CD14-positive monocyte (primary cell): ENCODE measurements at regions not wholly inside any gene's neighbourhood (a gene's known extent, or its start where the extent isn't known, plus 50 kb on each side); places are given as distances from the start of the nearest gene placed in this dataset.
"Not testable (repeated sequence)": the region's sequence is repeated elsewhere in the genome, so short reads cannot be mapped to it uniquely, and the experiment has no call there.

Experiments used
- DNase-seq, 3 donors: peaks; one replicate each; pipeline ENCODE4 v3.0.0-alpha.2; 2011 to 2022
- H2AFZ ChIP-seq: 2 replicates; pipeline ENCODE4 v1.6.0; 2012; ENCODE audit warnings: mild to moderate bottlenecking, low read depth, low read length, inconsistent platforms; ENCODE audit not compliant: insufficient read depth, poor library complexity, severe bottlenecking
- H3K27ac ChIP-seq, 2 donors: 1 replicate in 1 of 2; 2 replicates in 1 of 2; pipeline ENCODE4 v1.5.1; 2012 to 2013; ENCODE audit warnings: low read length in 2 of 2, control low read depth in 1 of 2, inconsistent platforms in 1 of 2, low read depth in 1 of 2, mild to moderate bottlenecking in 1 of 2
- H3K27me3 ChIP-seq, 2 donors: one replicate each; pipeline versions ENCODE4 v1.6.0 to v1.6.1; 2011 to 2013; ENCODE audit warnings: low read length in 2 of 2; ENCODE audit not compliant: control insufficient read depth in 2 of 2, insufficient read depth in 2 of 2
- H3K36me3 ChIP-seq, 2 donors: replicated peaks in 1 of 2; 1 replicate in 1 of 2; 2 replicates in 1 of 2; pipeline versions ENCODE4 v1.5.1 to v1.6.1; 2012 to 2013; ENCODE audit warnings: low read length in 2 of 2, control low read depth in 1 of 2, inconsistent platforms in 1 of 2, mild to moderate bottlenecking in 1 of 2; ENCODE audit not compliant: insufficient read depth in 2 of 2, control insufficient read depth in 1 of 2
- H3K4me1 ChIP-seq, 2 donors: 1 replicate in 1 of 2; 2 replicates in 1 of 2; pipeline versions ENCODE4 v1.5.1 to v1.6.1; 2012 to 2013; ENCODE audit warnings: low read length in 2 of 2, control low read depth in 1 of 2, inconsistent platforms in 1 of 2, mild to moderate bottlenecking in 1 of 2, moderate library complexity in 1 of 2; ENCODE audit not compliant: insufficient read depth in 2 of 2, control insufficient read depth in 1 of 2
- H3K4me2 ChIP-seq: replicated peaks from 2 replicates; pipeline ENCODE3; 2012; ENCODE audit warnings: low read length, moderate library complexity, mild to moderate bottlenecking; ENCODE audit not compliant: poor library complexity, severe bottlenecking; ENCODE audit errors: extremely low read depth
- H3K4me3 ChIP-seq, 3 experiments: fragments of 200-600 bp in 1 of 3; sonication (generic) in 1 of 3; replicated peaks in 1 of 3; 1 replicate in 2 of 3; 2 replicates in 1 of 3; pipeline ENCODE4 v1.5.1; 2011 to 2013; ENCODE audit warnings: low read length in 3 of 3, mild to moderate bottlenecking in 3 of 3, control low read depth in 2 of 3, low read depth in 2 of 3, inconsistent platforms in 1 of 3, moderate library complexity in 1 of 3
- H3K79me2 ChIP-seq: 2 replicates; pipeline ENCODE4 v1.6.0; 2012; ENCODE audit warnings: mild to moderate bottlenecking, control low read depth, inconsistent platforms, low read length, moderate library complexity; ENCODE audit not compliant: insufficient read depth
- H3K9ac ChIP-seq: 2 replicates; pipeline ENCODE4 v1.6.0; 2017; ENCODE audit warnings: low read length, mild to moderate bottlenecking; ENCODE audit not compliant: insufficient read depth, poor library complexity, severe bottlenecking
- H3K9me3 ChIP-seq, 2 donors: replicated peaks in 1 of 2; 1 replicate in 1 of 2; 2 replicates in 1 of 2; pipeline versions ENCODE4 v1.5.1 to v1.6.1; 2012 to 2013; ENCODE audit warnings: low read length in 2 of 2, control low read depth in 1 of 2; ENCODE audit not compliant: control insufficient read depth in 1 of 2, insufficient read depth in 1 of 2
- H4K20me1 ChIP-seq: 2 replicates; pipeline ENCODE4 v1.6.0; 2012; ENCODE audit warnings: mild to moderate bottlenecking, low read length, control low read depth, moderate library complexity; ENCODE audit not compliant: insufficient read depth
- H3K27ac Mint-ChIP-seq, 7 donors: one replicate each; pipeline ENCODE4 v1.8.0; 2020; ENCODE audit warnings: mild to moderate bottlenecking in 7 of 7, mixed read lengths in 7 of 7, moderate library complexity in 6 of 7, inconsistent platforms in 2 of 7
- H3K27me3 Mint-ChIP-seq, 3 donors: one replicate each; pipeline ENCODE4 v1.8.0; 2021 to 2022; ENCODE audit warnings: low read depth in 3 of 3, mild to moderate bottlenecking in 3 of 3, mixed read lengths in 3 of 3, moderate library complexity in 3 of 3, inconsistent platforms in 1 of 3
- H3K36me3 Mint-ChIP-seq, 2 donors: one replicate each; pipeline ENCODE4 v1.8.0; 2020; ENCODE audit warnings: mixed read lengths in 2 of 2, inconsistent platforms in 1 of 2, mild to moderate bottlenecking in 1 of 2
- H3K4me1 Mint-ChIP-seq: one replicate; pipeline ENCODE4 v1.8.0; 2020; ENCODE audit warnings: mild to moderate bottlenecking, mixed read lengths
- H3K4me3 Mint-ChIP-seq, 2 donors: one replicate each; pipeline ENCODE4 v1.8.0; 2020; ENCODE audit warnings: mild to moderate bottlenecking in 2 of 2, mixed read lengths in 2 of 2, moderate library complexity in 1 of 2
- H3K9me3 Mint-ChIP-seq, 7 donors: one replicate each; pipeline ENCODE4 v1.8.0; 2020 to 2022; ENCODE audit warnings: mixed read lengths in 7 of 7, mild to moderate bottlenecking in 6 of 7, moderate library complexity in 6 of 7, inconsistent platforms in 2 of 7
- WGBS: methylation state at CpG from one replicate; pipeline ENCODE4 v1.1.5; 2013; ENCODE audit warnings: missing lambda C conversion rate; ENCODE audit not compliant: insufficient coverage; 5-methylcytosine and 5-hydroxymethylcytosine counted together
- intact Hi-C, 2 donors: fragments of 100-400 bp; cut with micrococcal nuclease; formaldehyde crosslinking; loops; one replicate each; pipeline versions ENCODE4 v1.15.0 to v1.15.1; 2023

GRCh38 chr1:144076646-144077045 is 104.9 kb upstream of the FAM72C start:
- H3K4me1 ChIP-seq, H3K9me3 Mint-ChIP-seq, intact Hi-C loops, H3K79me2 ChIP-seq, H3K4me1 Mint-ChIP-seq, H3K36me3 ChIP-seq, H3K9me3 ChIP-seq, H3K27me3 ChIP-seq, DNase-seq, H3K27ac ChIP-seq, H3K4me2 ChIP-seq, H3K27ac Mint-ChIP-seq, H3K9ac ChIP-seq, H4K20me1 ChIP-seq, H2AFZ ChIP-seq, H3K36me3 Mint-ChIP-seq: not testable (repeated sequence)
- peak overlapping the region in 1 of 2 donors; percentile 54 for H3K4me3 Mint-ChIP-seq
- peak overlapping the region in 1 of 3 experiments; percentile 61 for H3K4me3 ChIP-seq
- peaks cover 5 to 12% (median 8%) of the 10 kb centered on the region in 3 donors for H3K27me3 Mint-ChIP-seq
- WGBS: under 1% methylated on average over 33 of the region's 53 CpGs

- H3K27ac ChIP-seq, H3K9me3 Mint-ChIP-seq, H3K4me1 ChIP-seq, H3K4me3 Mint-ChIP-seq, H3K4me3 ChIP-seq, intact Hi-C loops, H2AFZ ChIP-seq, H3K27me3 Mint-ChIP-seq, H3K36me3 Mint-ChIP-seq, H3K27ac Mint-ChIP-seq, H3K27me3 ChIP-seq, H3K9me3 ChIP-seq, H4K20me1 ChIP-seq, H3K4me1 Mint-ChIP-seq, H3K36me3 ChIP-seq, H3K79me2 ChIP-seq, H3K9ac ChIP-seq, H3K4me2 ChIP-seq, DNase-seq: not testable (repeated sequence)
- WGBS: no CpG with 5 or more reads among the region's 3 CpGs
These were observed 98.7 kb upstream of the FAM72C start for GRCh38 chr1:144070394-144071053.

DNA sequence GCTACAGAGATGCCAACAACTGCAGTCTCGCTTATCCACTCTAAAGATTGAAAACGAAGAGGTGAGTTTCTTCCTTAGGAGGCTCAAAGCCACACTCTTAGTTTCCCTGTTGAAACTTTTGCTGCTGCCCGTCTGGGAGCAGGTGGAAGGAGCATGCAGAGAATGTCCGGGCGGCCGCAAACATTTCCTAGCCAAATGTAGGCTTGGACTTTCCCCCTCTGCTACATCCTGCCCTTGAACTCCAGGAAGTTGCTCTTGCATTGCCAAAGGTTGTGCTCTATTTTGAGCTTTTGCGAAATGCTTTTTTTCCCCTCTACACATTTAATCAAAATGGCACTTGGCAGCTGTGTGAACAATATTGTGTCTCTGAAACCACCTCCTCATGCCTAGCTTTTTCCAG is 95.3 kb upstream of the FAM72C start:
- H3K4me3 ChIP-seq, H3K27ac Mint-ChIP-seq, H3K36me3 Mint-ChIP-seq, H3K27me3 Mint-ChIP-seq, H3K36me3 ChIP-seq, H3K9ac ChIP-seq, H3K9me3 Mint-ChIP-seq, H3K4me1 ChIP-seq, H4K20me1 ChIP-seq, H3K4me2 ChIP-seq, DNase-seq, H3K79me2 ChIP-seq, H2AFZ ChIP-seq, H3K4me3 Mint-ChIP-seq, H3K27ac ChIP-seq, H3K4me1 Mint-ChIP-seq, H3K9me3 ChIP-seq, H3K27me3 ChIP-seq, intact Hi-C loops: not testable (repeated sequence)
- WGBS: no CpG with 5 or more reads among the region's 7 CpGs

DNA sequence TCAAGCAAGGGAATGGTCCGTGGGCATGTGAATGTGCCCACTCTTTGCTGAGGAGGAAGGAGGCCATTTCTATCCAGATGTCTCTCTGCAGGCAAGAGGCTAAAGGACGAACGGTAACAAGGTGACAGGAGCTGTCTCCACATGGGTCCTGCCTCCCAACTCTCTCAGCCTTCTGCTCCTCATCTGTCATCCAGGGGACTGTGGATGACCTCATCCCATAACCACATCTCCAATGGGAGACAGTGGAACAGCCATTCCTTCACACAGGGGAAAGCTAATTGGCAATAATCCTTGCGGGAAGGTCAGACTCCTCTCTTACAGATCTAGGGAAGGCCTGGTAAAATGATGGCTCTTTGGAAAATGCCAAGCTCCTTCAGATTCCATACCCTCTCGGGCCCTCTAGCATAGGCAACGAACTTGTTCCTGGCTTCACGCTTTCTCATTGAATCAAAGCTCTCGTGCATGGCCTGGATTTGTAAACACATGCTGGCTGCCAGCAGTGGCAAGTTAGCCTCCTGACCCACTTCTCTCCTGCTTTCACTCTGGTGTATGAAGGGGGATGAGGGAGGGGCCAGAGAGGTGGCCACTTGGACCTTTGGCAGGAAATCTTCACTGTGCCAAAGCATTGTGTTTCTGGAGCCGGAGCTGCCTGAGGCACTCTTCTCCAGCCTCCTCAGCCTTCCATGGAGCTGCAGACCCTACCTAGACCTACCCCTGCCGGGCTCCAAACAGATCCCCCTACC is 94.5 kb upstream of the FAM72C start:
- H3K79me2 ChIP-seq, H3K4me1 ChIP-seq, H3K36me3 Mint-ChIP-seq, H3K4me1 Mint-ChIP-seq, H3K27me3 Mint-ChIP-seq, H3K27me3 ChIP-seq, H3K9me3 ChIP-seq, H3K4me2 ChIP-seq, H2AFZ ChIP-seq, H3K9me3 Mint-ChIP-seq, DNase-seq, H3K4me3 Mint-ChIP-seq, H3K27ac Mint-ChIP-seq, H3K9ac ChIP-seq, H3K36me3 ChIP-seq, H3K27ac ChIP-seq, intact Hi-C loops, H4K20me1 ChIP-seq, H3K4me3 ChIP-seq: not testable (repeated sequence)
- no CpG with 5 or more reads among the region's 10 CpGs for WGBS
